GM20000 (cell line): ENCODE measurements at regions not wholly inside any gene's neighbourhood (a gene's known extent, or its start where the extent isn't known, plus 50 kb on each side); places are given as distances from the start of the nearest gene placed in this dataset.
"Not testable (repeated sequence)": the region's sequence is repeated elsewhere in the genome, so short reads cannot be mapped to it uniquely, and the experiment has no call there.

Experiments used
- DNase-seq: peaks from one replicate; pipeline ENCODE4 v3.0.0; 2012; ENCODE audit warnings: low spot score
- CTCF ChIP-seq: IDR thresholded peaks from 2 replicates; pipeline ENCODE4 v1.5.1; 2012; ENCODE audit warnings: mild to moderate bottlenecking, control low read depth; ENCODE audit errors: extremely low read depth, missing control alignments

GRCh38 chr12:124091835-124092234, 118.8 kb downstream of the ZNF664 start:
- no peak for DNase-seq
- TF ChIP-seq CTCF = no peak

GRCh38 chr12:124092532-124092931, 119.5 kb downstream of the ZNF664 start:
- DNase-seq = not testable (repeated sequence)

GRCh38 chr12:124093297-124093696, 120.3 kb downstream of the ZNF664 start:
- no peak for DNase-seq
- no peak for TF ChIP-seq CTCF

- no peak for TF ChIP-seq CTCF
- DNase-seq = no peak
These were observed 121.2 kb downstream of the ZNF664 start for GRCh38 chr12:124094188-124094587.

- no peak for TF ChIP-seq CTCF
- no peak for DNase-seq
These were observed 121.7 kb downstream of the ZNF664 start for GRCh38 chr12:124094733-124095132.

GRCh38 chr12:124096109-124096508, 123.1 kb downstream of the ZNF664 start:
- DNase-seq = no peak
- TF ChIP-seq CTCF = no peak

GRCh38 chr12:124096869-124097434, 123.9 kb downstream of the ZNF664 start:
- no peak for TF ChIP-seq CTCF
- DNase-seq = no peak

GRCh38 chr12:124097701-124098100, 124.7 kb downstream of the ZNF664 start:
- DNase-seq = no peak
- TF ChIP-seq CTCF = no peak
